ENCODE measurements at regions not wholly inside any gene's neighbourhood (a gene's known extent, or its start where the extent isn't known, plus 50 kb on each side); places are given as distances from the start of the nearest gene placed in this dataset.

GRCh38 chr16:48030926-48031325 is 124.9 kb downstream of the ABCC12 start:
- TF ChIP-seq, protein P1, sequence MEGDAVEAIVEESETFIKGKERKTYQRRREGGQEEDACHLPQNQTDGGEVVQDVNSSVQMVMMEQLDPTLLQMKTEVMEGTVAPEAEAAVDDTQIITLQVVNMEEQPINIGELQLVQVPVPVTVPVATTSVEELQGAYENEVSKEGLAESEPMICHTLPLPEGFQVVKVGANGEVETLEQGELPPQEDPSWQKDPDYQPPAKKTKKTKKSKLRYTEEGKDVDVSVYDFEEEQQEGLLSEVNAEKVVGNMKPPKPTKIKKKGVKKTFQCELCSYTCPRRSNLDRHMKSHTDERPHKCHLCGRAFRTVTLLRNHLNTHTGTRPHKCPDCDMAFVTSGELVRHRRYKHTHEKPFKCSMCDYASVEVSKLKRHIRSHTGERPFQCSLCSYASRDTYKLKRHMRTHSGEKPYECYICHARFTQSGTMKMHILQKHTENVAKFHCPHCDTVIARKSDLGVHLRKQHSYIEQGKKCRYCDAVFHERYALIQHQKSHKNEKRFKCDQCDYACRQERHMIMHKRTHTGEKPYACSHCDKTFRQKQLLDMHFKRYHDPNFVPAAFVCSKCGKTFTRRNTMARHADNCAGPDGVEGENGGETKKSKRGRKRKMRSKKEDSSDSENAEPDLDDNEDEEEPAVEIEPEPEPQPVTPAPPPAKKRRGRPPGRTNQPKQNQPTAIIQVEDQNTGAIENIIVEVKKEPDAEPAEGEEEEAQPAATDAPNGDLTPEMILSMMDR (IDR thresholded peaks at IDR 0.05): no peak
- TF ChIP-seq POLR2A (IDR thresholded peaks at IDR 0.05): no peak

Data from body of pancreas (tissue), 4 donors.